ENCODE measurements at regions not wholly inside any gene's neighbourhood (a gene's known extent, or its start where the extent isn't known, plus 50 kb on each side); places are given as distances from the start of the nearest gene placed in this dataset.
"Not testable (repeated sequence)": the region's sequence is repeated elsewhere in the genome, so short reads cannot be mapped to it uniquely, and the experiment has no call there.

DNA sequence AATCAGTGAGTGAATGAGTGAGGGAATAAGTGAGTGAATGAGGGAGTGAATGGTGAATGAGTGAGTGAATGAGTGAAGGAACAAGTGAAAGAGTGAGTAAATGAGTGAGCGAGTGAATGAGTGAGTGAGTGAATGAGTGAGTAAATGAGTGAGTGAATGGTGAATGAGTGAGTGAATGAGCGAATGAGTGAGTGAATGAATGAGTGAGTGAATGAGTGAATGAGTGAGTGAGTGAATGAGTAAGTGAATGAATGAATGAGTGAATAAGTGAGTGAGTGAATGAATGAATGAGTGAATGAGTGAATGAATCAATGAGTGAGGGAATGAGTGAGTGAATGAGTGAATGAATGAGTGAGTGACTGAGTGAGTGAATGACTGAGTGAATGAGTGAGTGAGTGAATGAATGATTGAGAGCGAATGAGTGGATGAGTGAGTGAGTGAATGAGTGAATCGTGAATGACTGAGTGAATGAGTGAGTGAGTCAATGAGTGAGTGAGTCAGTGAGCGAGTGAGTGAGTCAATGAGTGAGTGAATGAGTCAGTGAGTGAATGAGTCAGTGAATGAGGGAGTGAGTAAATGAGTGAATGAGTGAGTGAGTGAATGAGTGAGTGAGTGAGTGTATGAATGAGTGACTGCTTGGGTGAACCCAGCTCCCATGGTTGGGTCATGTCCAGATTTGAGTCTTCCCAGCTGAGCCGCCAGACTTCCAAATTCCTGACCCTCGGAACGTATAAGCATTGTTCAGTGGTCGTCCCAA is 133.0 kb downstream of the NPIPB11 start:
- H3K27me3 Mint-ChIP-seq; H3K9me3 Mint-ChIP-seq (ENCODE audit: low read depth): not testable (repeated sequence)
- peak; percentile 88 for ATAC-seq

DNA sequence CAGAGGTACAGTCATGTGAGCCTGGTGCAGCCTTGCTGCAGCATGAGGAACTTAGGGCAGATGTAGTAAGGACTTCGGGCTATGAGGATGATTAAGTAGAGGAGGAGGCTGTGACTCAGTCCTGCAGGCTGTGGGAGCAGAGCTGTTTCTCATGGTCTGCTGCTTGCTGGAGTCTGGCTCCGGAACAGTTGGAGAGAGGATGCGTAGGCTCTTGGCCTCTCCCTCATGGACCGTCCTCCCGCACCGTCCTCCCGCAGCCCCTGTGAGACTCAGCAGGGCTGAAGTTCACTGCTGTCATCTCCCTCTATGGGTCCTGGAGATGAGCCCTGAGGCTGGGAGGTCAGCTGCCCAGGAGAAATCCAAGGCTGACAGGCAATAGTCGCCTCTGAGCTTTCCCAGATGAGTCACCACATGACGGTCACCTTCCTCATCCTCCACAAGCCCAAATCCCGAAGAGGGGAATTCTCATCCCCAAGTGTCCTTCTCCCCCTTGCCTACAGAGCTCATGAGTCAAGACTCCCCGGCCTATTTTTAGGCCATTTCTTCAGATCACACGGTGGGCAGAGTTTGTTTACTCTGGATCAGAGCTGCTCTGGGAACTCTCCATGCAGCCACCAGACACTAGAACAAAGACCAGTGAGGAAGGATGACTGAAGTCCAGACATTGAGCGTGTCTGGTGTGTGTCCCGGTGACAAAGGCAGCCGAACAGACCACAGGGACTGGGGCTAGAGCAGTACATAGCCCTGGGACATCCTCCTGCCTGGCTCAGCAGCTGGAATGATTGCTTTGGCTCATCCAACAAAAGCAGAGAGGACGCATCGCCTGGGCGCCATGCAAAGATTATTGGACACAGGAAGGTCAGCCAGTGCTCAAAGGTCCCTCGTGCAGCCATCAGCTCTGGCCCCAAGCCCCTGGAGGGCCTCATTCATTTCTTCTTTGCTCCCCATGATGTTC is 134.5 kb downstream of the NPIPB11 start:
- ATAC-seq; H3K27ac Mint-ChIP-seq; CTCF ChIA-PET; H3K9me3 Mint-ChIP-seq (ENCODE audit: low read depth); H3K4me1 Mint-ChIP-seq; intact Hi-C loops (cut with DNase I, micrococcal nuclease); H3K36me3 Mint-ChIP-seq (ENCODE audit: low read depth); POLR2A ChIA-PET; DNase-seq; H3K27me3 Mint-ChIP-seq; H3K4me3 Mint-ChIP-seq: not testable (repeated sequence)

More for the DNA sequence above, 133.0 kb downstream of the NPIPB11 start:
- H3K27ac Mint-ChIP-seq; H3K36me3 Mint-ChIP-seq (ENCODE audit: low read depth); POLR2A ChIA-PET; CTCF ChIA-PET; H3K4me1 Mint-ChIP-seq; H3K4me3 Mint-ChIP-seq; intact Hi-C loops (cut with DNase I, micrococcal nuclease): not testable (repeated sequence)
- peak; percentile 25 for DNase-seq

GRCh38 chr16:29270923-29271322 is 135.6 kb downstream of the NPIPB11 start:
- H3K27ac Mint-ChIP-seq; POLR2A ChIA-PET; H3K4me3 Mint-ChIP-seq; intact Hi-C loops (cut with DNase I, micrococcal nuclease); CTCF ChIA-PET; H3K4me1 Mint-ChIP-seq; H3K36me3 Mint-ChIP-seq (ENCODE audit: low read depth); H3K9me3 Mint-ChIP-seq (ENCODE audit: low read depth); ATAC-seq; DNase-seq; H3K27me3 Mint-ChIP-seq: not testable (repeated sequence)

GRCh38 chr16:29270033-29270432 is 136.5 kb downstream of the NPIPB11 start:
- H3K4me1 Mint-ChIP-seq; intact Hi-C loops (cut with DNase I, micrococcal nuclease); DNase-seq; H3K36me3 Mint-ChIP-seq (ENCODE audit: low read depth); H3K27me3 Mint-ChIP-seq; POLR2A ChIA-PET; H3K27ac Mint-ChIP-seq; H3K9me3 Mint-ChIP-seq (ENCODE audit: low read depth); H3K4me3 Mint-ChIP-seq; ATAC-seq; CTCF ChIA-PET: not testable (repeated sequence)

DNA sequence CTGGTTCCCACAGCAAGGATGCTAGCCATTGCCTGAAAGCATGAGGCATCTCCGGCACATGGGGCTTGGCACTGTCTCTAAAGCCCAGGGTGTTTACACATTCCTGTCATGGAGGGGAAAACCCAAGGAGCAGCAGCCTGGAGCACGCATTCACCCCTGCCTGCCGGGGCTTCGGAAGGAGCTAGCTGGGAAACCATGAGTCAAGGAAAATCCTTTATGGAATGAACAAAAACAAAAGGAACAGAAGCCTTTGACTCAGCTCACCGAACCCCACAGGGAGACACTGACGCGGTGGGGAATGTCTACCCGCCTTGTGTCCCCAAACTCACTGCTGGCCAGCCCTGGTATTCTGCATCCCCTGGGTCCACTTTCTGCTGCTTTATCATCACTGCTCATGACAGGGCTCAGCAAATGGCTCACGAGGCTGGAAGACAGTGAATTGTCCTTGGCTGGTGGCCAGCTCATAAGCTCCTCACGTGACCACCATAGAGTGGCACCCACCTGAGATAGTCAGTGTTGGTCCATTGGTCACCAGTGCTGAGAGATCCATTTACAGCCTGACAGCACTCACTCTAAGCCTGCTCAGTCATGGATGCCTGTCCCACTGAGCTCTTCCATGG is 137.2 kb downstream of the NPIPB11 start:
- CTCF ChIA-PET; DNase-seq; H3K9me3 Mint-ChIP-seq (ENCODE audit: low read depth); H3K27me3 Mint-ChIP-seq; H3K4me1 Mint-ChIP-seq; H3K27ac Mint-ChIP-seq; ATAC-seq; H3K4me3 Mint-ChIP-seq; H3K36me3 Mint-ChIP-seq (ENCODE audit: low read depth); POLR2A ChIA-PET; intact Hi-C loops (cut with DNase I, micrococcal nuclease): not testable (repeated sequence)

- DNase-seq; intact Hi-C loops (cut with DNase I, micrococcal nuclease); H3K4me3 Mint-ChIP-seq; H3K36me3 Mint-ChIP-seq (ENCODE audit: low read depth); H3K4me1 Mint-ChIP-seq; POLR2A ChIA-PET; H3K9me3 Mint-ChIP-seq (ENCODE audit: low read depth); H3K27me3 Mint-ChIP-seq; H3K27ac Mint-ChIP-seq; CTCF ChIA-PET; ATAC-seq: not testable (repeated sequence)
Observed at GRCh38 chr16:29268785-29269191, 137.7 kb downstream of the NPIPB11 start.

GRCh38 chr16:29268348-29268747 is 138.2 kb downstream of the NPIPB11 start:
- POLR2A ChIA-PET; ATAC-seq; H3K27ac Mint-ChIP-seq; H3K9me3 Mint-ChIP-seq (ENCODE audit: low read depth); H3K4me1 Mint-ChIP-seq; H3K36me3 Mint-ChIP-seq (ENCODE audit: low read depth); CTCF ChIA-PET; DNase-seq; intact Hi-C loops (cut with DNase I, micrococcal nuclease); H3K4me3 Mint-ChIP-seq; H3K27me3 Mint-ChIP-seq: not testable (repeated sequence)

DNA sequence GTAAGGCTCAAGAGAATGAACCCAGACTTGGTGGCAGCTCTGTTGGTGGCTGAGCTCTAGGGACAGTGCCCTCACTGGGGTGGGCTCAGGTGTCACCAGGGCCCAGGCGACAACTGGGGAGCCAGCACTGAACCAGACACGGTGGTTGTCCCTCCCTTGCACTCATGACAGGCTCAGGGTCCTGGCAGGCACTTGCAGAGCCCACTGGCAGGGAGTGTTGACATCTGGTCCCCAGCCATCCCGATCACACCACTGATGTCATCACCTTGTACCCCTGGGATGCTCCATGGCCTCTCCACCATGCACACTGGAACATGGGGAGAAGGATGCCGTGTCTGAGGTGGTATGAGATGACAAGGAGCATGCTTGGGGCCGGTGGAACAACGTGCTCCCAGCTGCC is 138.6 kb downstream of the NPIPB11 start:
- ATAC-seq, POLR2A ChIA-PET, H3K4me1 Mint-ChIP-seq: not testable (repeated sequence)

GRCh38 chr16:29267055-29267619 is 139.4 kb downstream of the NPIPB11 start:
- H3K27me3 Mint-ChIP-seq; DNase-seq; intact Hi-C loops (cut with DNase I, micrococcal nuclease); H3K36me3 Mint-ChIP-seq (ENCODE audit: low read depth); CTCF ChIA-PET; H3K4me3 Mint-ChIP-seq; H3K9me3 Mint-ChIP-seq (ENCODE audit: low read depth); H3K27ac Mint-ChIP-seq; POLR2A ChIA-PET; H3K4me1 Mint-ChIP-seq; ATAC-seq: not testable (repeated sequence)

More for the DNA sequence above, 138.6 kb downstream of the NPIPB11 start:
- H3K9me3 Mint-ChIP-seq (ENCODE audit: low read depth); H3K36me3 Mint-ChIP-seq (ENCODE audit: low read depth); H3K27me3 Mint-ChIP-seq; intact Hi-C loops (cut with DNase I, micrococcal nuclease); DNase-seq; H3K27ac Mint-ChIP-seq; H3K4me3 Mint-ChIP-seq; CTCF ChIA-PET: not testable (repeated sequence)

DNA sequence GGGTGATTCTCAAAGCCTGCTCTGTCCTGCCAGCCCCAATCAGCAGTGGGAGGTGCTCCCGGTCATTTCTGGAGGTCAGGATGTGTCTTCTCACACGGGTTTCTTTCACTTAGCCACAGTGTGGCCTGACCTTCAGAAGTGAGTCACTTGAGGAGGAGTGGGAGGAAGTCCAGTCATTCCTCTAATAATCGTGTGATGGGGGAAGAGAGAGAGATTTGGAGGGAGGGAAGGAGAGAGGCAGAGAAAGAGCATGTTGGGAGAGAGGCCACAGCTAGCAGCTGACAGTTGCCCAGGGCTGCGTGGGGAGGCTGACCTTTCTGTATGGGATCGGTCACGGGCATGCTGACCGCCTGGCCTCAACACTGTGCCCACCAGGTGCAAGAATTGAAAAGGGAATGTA is 139.9 kb downstream of the NPIPB11 start:
- H3K27ac Mint-ChIP-seq; intact Hi-C loops (cut with DNase I, micrococcal nuclease); CTCF ChIA-PET; H3K27me3 Mint-ChIP-seq; POLR2A ChIA-PET; H3K4me1 Mint-ChIP-seq; ATAC-seq; H3K36me3 Mint-ChIP-seq (ENCODE audit: low read depth); H3K4me3 Mint-ChIP-seq; H3K9me3 Mint-ChIP-seq (ENCODE audit: low read depth); DNase-seq: not testable (repeated sequence)

GRCh38 chr16:29265255-29265853 is 141.2 kb downstream of the NPIPB11 start:
- H3K9me3 Mint-ChIP-seq (ENCODE audit: low read depth); H3K27ac Mint-ChIP-seq; H3K4me1 Mint-ChIP-seq: not testable (repeated sequence)

More at GRCh38 chr16:29265255-29265853, 141.2 kb downstream of the NPIPB11 start:
- CTCF ChIA-PET; H3K4me3 Mint-ChIP-seq; H3K36me3 Mint-ChIP-seq (ENCODE audit: low read depth); intact Hi-C loops (cut with DNase I, micrococcal nuclease); H3K27me3 Mint-ChIP-seq; POLR2A ChIA-PET: not testable (repeated sequence)
- DNase-seq, result peak; percentile 72
- ATAC-seq, result peak; percentile 98

Measured in activated CD4-positive, alpha-beta T cell treated with anti-CD3 and anti-CD28 coated beads for 36 hours (primary cell).